Parathyroid adenoma (tissue), 2 donors: ENCODE measurements at regions not wholly inside any gene's neighbourhood (a gene's known extent, or its start where the extent isn't known, plus 50 kb on each side); places are given as distances from the start of the nearest gene placed in this dataset.

Experiments
- H2AFZ ChIP-seq: fragments of 300-600 bp; sonication (generic); one replicate; pipeline ENCODE4 v1.7.0; 2017; ENCODE audit warnings: antibody characterized with exemption, mild to moderate bottlenecking
- H3K27ac ChIP-seq: fragments of 300-600 bp; sonication (generic); one replicate; pipeline ENCODE4 v1.7.0; 2017
- H3K27me3 ChIP-seq: fragments of 300-600 bp; sonication (generic); one replicate; pipeline ENCODE4 v1.7.0; 2017; ENCODE audit warnings: low read length; ENCODE audit not compliant: control insufficient read depth, insufficient read depth
- H3K36me3 ChIP-seq: fragments of 300-600 bp; sonication (generic); one replicate; pipeline ENCODE4 v1.7.0; 2017; ENCODE audit warnings: low read length; ENCODE audit not compliant: control insufficient read depth, insufficient read depth
- H3K4me1 ChIP-seq: fragments of 300-600 bp; sonication (generic); one replicate; pipeline ENCODE4 v1.7.0; 2017; ENCODE audit warnings: control low read depth
- H3K4me2 ChIP-seq: fragments of 300-600 bp; sonication (generic); one replicate; pipeline ENCODE4 v1.7.0; 2017; ENCODE audit warnings: low read length
- H3K4me3 ChIP-seq: fragments of 300-600 bp; sonication (generic); one replicate; pipeline ENCODE4 v1.7.0; 2017; ENCODE audit warnings: low read depth, low read length
- H3K79me2 ChIP-seq: fragments of 300-600 bp; sonication (generic); one replicate; pipeline ENCODE4 v1.7.0; 2017; ENCODE audit warnings: control low read depth
- H3K9ac ChIP-seq: fragments of 300-600 bp; sonication (generic); one replicate; pipeline ENCODE4 v1.7.0; 2017; ENCODE audit warnings: mild to moderate bottlenecking
- H3K9me3 ChIP-seq: fragments of 300-600 bp; sonication (generic); one replicate; pipeline ENCODE4 v1.7.0; 2017; ENCODE audit warnings: low read length; ENCODE audit not compliant: control insufficient read depth
- CTCF ChIP-seq: fragments of 300-600 bp; sonication (generic); IDR thresholded peaks from one replicate; pipeline ENCODE4 v1.7.0; 2017; ENCODE audit warnings: antibody characterized with exemption, mild to moderate bottlenecking
- donor health status: primary hyperparathyroidism.

- Histone ChIP-seq H3K27ac (no peak overlapping the region), H2AFZ (no peak overlapping the region), H3K9ac (no peak overlapping the region), H3K9me3 (no peaks in the 10 kb centered on the region), H3K4me3 (no peak overlapping the region), H3K36me3 (no peaks in the 10 kb centered on the region), H3K79me2 (no peaks in the 10 kb centered on the region), H3K4me2 (no peak overlapping the region), H3K4me1 (no peaks in the 10 kb centered on the region), H3K27me3 (no peaks in the 10 kb centered on the region)
- no peak for TF ChIP-seq CTCF
These were observed 2141.7 kb upstream of the TENM3 start for GRCh38 chr4:180101348-180102083.

- Histone ChIP-seq H2AFZ (no peak overlapping the region), H3K79me2 (no peaks in the 10 kb centered on the region), H3K4me2 (no peak overlapping the region), H3K4me3 (no peak overlapping the region), H3K4me1 (no peaks in the 10 kb centered on the region), H3K9me3 (no peaks in the 10 kb centered on the region), H3K9ac (no peak overlapping the region), H3K27ac (no peak overlapping the region), H3K27me3 (no peaks in the 10 kb centered on the region), H3K36me3 (no peaks in the 10 kb centered on the region)
- no peak for TF ChIP-seq CTCF
These were observed 2139.4 kb upstream of the TENM3 start for GRCh38 chr4:180103794-180104193.

GRCh38 chr4:180105362-180105761 is 2137.8 kb upstream of the TENM3 start:
- Histone ChIP-seq H3K4me3 (no peak overlapping the region), H3K27me3 (no peaks in the 10 kb centered on the region), H3K4me2 (no peak overlapping the region), H3K9me3 (no peaks in the 10 kb centered on the region), H3K27ac (no peak overlapping the region), H3K4me1 (no peaks in the 10 kb centered on the region), H3K9ac (no peak overlapping the region), H2AFZ (no peak overlapping the region), H3K79me2 (no peaks in the 10 kb centered on the region), H3K36me3 (no peaks in the 10 kb centered on the region)
- no peak for TF ChIP-seq CTCF

GRCh38 chr4:180106122-180106521 is 2137.1 kb upstream of the TENM3 start:
- no peaks in the 10 kb centered on the region for H3K36me3 ChIP-seq
- no peaks in the 10 kb centered on the region for H3K4me1 ChIP-seq
- H3K9me3 ChIP-seq = no peaks in the 10 kb centered on the region
- H3K4me3 ChIP-seq = no peak overlapping the region
- no peak overlapping the region for H3K27ac ChIP-seq
- no peaks in the 10 kb centered on the region for H3K27me3 ChIP-seq
- H2AFZ ChIP-seq = no peak overlapping the region
- H3K4me2 ChIP-seq = no peak overlapping the region
- no peaks in the 10 kb centered on the region for H3K79me2 ChIP-seq
- TF ChIP-seq CTCF = no peak
- H3K9ac ChIP-seq = no peak overlapping the region

- Histone ChIP-seq H3K27me3 (no peaks in the 10 kb centered on the region), H3K4me2 (no peak overlapping the region), H3K27ac (no peak overlapping the region), H3K36me3 (no peaks in the 10 kb centered on the region), H3K4me1 (no peaks in the 10 kb centered on the region), H3K9ac (no peak overlapping the region), H3K79me2 (no peaks in the 10 kb centered on the region), H2AFZ (no peak overlapping the region), H3K4me3 (no peak overlapping the region), H3K9me3 (no peaks in the 10 kb centered on the region)
- TF ChIP-seq CTCF = no peak
These were observed 2136.2 kb upstream of the TENM3 start for GRCh38 chr4:180106997-180107396.
